Sigmoid colon (tissue), 6 donors: ENCODE measurements at regions not wholly inside any gene's neighbourhood (a gene's known extent, or its start where the extent isn't known, plus 50 kb on each side); places are given as distances from the start of the nearest gene placed in this dataset.

Experiments
- DNase-seq: peaks from one replicate; pipeline ENCODE4 v3.0.0-alpha.2; 2019
- H3K27ac ChIP-seq, 4 donors: fragments of 200-600 bp; sonication (generic); one replicate each; pipeline ENCODE4 v1.5.1; 2016 to 2019; ENCODE audit warnings: mild to moderate bottlenecking in 1 of 4
- H3K27me3 ChIP-seq, 3 donors: fragments of 200-600 bp; sonication (generic); one replicate each; pipeline ENCODE4 v1.5.1; 2019; ENCODE audit warnings: mild to moderate bottlenecking in 1 of 3
- H3K36me3 ChIP-seq, 4 donors: fragments of 200-600 bp; sonication (generic); one replicate each; pipeline ENCODE4 v1.5.1; 2016 to 2019
- H3K4me1 ChIP-seq, 4 donors: fragments of 200-600 bp; sonication (generic); one replicate each; pipeline ENCODE4 v1.5.1; 2017 to 2019
- H3K4me3 ChIP-seq, 4 donors: fragments of 200-600 bp; sonication (generic); one replicate each; pipeline ENCODE4 v1.5.1; 2017 to 2019; ENCODE audit warnings: mild to moderate bottlenecking in 2 of 4, moderate library complexity in 1 of 4
- H3K9me3 ChIP-seq, 4 donors: fragments of 200-600 bp in 3 of 4; sonication (generic) in 3 of 4; one replicate each; pipeline versions ENCODE4 v1.5.1 to v1.6.1; 2013 to 2019
- CTCF ChIP-seq, 4 experiments: fragments of 450-650 bp in 3 of 4; fragments of 200-600 bp in 1 of 4; IDR thresholded peaks; one replicate each; pipeline ENCODE4 v1.5.1; 2016 to 2019; ENCODE audit warnings: antibody characterized with exemption in 4 of 4, mild to moderate bottlenecking in 3 of 4, moderate library complexity in 2 of 4
- EP300 ChIP-seq, 4 donors: sonication (generic); formaldehyde crosslinking; IDR thresholded peaks; one replicate each; pipeline ENCODE4 v1.6.1; 2017; ENCODE audit warnings: antibody characterized with exemption in 4 of 4
- POLR2A ChIP-seq, 2 donors: fragments of 450-650 bp; IDR thresholded peaks; one replicate each; pipeline ENCODE4 v1.6.1; 2016; ENCODE audit warnings: antibody characterized with exemption in 2 of 2, mild to moderate bottlenecking in 2 of 2, moderate library complexity in 2 of 2
- POLR2AphosphoS5 ChIP-seq, 4 donors: sonication (generic); formaldehyde crosslinking; IDR thresholded peaks; one replicate each; pipeline ENCODE4 v1.6.1; 2017; ENCODE audit warnings: antibody characterized with exemption in 4 of 4
- WGBS, 2 donors: extraction: QIAGEN DNeasy Blood & Tissue Kit; methylation state at CpG; one replicate each; pipeline ENCODE4 v1.1.7; 2013; 5-methylcytosine and 5-hydroxymethylcytosine counted together
- intact Hi-C: fragments of 100-400 bp; cut with DNase I; formaldehyde crosslinking; loops from one replicate; pipeline ENCODE4 v1.15.1; 2023
- donor health status: healthy with polysubstance abuse.
- donor health status: healthy.

DNA sequence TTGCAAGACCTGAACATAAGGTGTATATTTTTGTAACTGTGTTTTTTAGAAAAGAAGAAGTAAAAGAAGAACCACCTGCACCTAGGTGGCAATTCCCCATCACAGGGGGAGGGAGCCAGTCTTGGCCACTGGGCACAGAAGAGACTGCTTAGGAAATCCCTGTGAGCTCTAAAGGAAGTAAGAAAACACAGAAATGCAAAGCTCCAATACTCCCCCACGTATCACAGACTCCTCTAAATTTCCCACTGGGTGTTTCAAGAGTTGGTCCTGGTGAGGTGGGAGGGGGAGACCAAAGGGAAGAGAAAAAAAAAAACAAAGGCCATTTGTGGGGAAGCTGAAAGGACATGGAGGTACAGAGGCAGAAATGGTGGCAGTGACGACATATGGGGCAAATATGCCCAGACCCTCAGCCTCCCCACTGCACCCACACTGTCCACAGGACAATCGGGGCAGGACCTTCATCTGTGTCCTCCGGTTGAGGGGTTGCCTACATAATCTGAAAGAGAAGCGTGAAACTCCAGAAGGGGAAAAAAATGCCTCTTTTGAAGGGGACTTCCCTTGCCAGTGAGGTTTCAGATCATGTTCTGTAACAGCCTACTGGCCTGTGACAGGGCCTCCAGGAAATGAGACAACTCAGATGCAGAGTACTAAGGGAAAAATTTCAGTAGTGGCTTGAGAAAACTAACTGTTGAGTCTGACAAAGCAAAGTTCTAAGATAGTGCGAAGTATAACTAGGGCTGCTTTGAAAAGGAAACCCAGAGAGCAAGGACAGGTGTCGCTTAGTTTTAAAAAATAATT lies 226.2 kb upstream of the MARCKS start:
- no peak overlapping the region for H3K4me3 ChIP-seq

DNA sequence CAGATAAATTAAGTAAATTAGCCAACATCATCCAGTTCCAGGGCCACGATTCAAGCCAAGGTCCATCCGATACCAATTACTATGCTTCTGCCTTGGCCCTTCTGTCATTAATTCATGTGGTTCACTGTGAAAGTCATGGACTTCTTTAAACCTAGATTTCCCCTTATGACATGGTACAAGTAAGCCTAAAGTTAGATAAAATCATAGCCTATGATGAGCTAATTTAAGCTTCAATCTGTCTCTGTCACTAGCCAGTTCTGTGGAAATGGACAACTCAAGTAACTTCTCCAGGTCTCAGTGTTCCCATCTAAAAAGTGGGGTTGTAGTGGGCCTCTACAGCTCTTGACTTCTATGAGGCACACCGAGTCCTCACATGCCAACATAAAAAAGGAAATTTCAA lies 225.5 kb upstream of the MARCKS start:
- H3K4me3 ChIP-seq, result no peak overlapping the region
- H3K27me3 ChIP-seq, result no peaks in the 10 kb centered on the region
- peaks cover 2 to 55% (median 44%) of the 10 kb centered on the region in 4 donors for H3K4me1 ChIP-seq
- H3K36me3 ChIP-seq, result no peaks in the 10 kb centered on the region
- DNase-seq, result no peak
- 72 to 85% methylated on average over 3 of the region's 3 CpGs for WGBS, 2 donors
- TF ChIP-seq POLR2A (IDR thresholded peaks at IDR 0.05) (no peak), EP300 (IDR thresholded peaks at IDR 0.05) (no peak), CTCF (IDR thresholded peaks at IDR 0.05) (no peak), POLR2AphosphoS5 (IDR thresholded peaks at IDR 0.05) (no peak)
- intact Hi-C loops, result loop anchor here (5.0 kb wide), 1 partner anchor 34 kb away; no protein-coding TSS in a partner anchor
- H3K27ac ChIP-seq, result peak overlapping the region; percentile 41 to 62 (median 48)
- no peaks in the 10 kb centered on the region for H3K9me3 ChIP-seq

More for the DNA sequence above, 226.2 kb upstream of the MARCKS start:
- H3K36me3 ChIP-seq, result no peaks in the 10 kb centered on the region
- intact Hi-C loops, result loop anchor here (5.0 kb wide), 1 partner anchor 34 kb away; no protein-coding TSS in a partner anchor
- WGBS, 2 donors, result 52 to 76% methylated on average over 7 of the region's 7 CpGs
- H3K9me3 ChIP-seq, result no peaks in the 10 kb centered on the region
- peak overlapping the region; percentile 41 to 62 (median 48) for H3K27ac ChIP-seq
- H3K4me1 ChIP-seq, result peaks cover 2 to 48% (median 40%) of the 10 kb centered on the region in 4 donors
- TF ChIP-seq CTCF (IDR thresholded peaks at IDR 0.05) (no peak), POLR2AphosphoS5 (IDR thresholded peaks at IDR 0.05) (no peak), POLR2A (IDR thresholded peaks at IDR 0.05) (no peak), EP300 (IDR thresholded peaks at IDR 0.05) (no peak)
- no peaks in the 10 kb centered on the region for H3K27me3 ChIP-seq
- no peak for DNase-seq

GRCh38 chr6:113632220-113632864 lies 224.8 kb upstream of the MARCKS start:
- Histone ChIP-seq H3K27me3 (no peaks in the 10 kb centered on the region), H3K9me3 (no peaks in the 10 kb centered on the region), H3K27ac (peak overlapping the region; percentile 41 to 62 (median 48)), H3K4me3 (peak overlapping the region in 3 of 4 donors; percentile 24 to 28 (median 28)), H3K4me1 (peaks cover 2 to 56% (median 45%) of the 10 kb centered on the region in 4 donors), H3K36me3 (no peaks in the 10 kb centered on the region)
- 3 to 25% methylated on average over 8 of the region's 8 CpGs for WGBS, 2 donors
- TF ChIP-seq POLR2AphosphoS5 (IDR thresholded peaks at IDR 0.05) (peak in 1 of 4 donors; percentile 25), EP300 (IDR thresholded peaks at IDR 0.05) (no peak)
- intact Hi-C loops, result loop anchor here (5.0 kb wide), 1 partner anchor 35 kb away; no protein-coding TSS in a partner anchor
- no peak for DNase-seq

DNA sequence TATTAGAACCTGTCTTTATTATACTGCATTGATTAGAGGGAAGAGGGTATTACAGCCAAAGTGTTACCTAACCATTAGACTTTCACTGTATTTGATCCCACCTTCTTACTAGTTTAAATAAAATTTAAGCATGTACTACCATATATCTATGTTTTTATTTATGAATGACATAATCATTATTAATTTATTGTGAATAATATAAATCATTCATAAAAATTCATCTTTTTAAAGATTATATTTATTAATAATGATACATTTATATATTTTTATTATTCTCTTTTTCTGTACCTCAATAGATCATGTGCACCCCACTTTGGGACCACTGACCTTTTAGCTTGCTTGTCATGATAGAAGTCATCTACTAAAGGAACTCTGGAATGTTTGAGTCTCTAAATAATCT lies 223.5 kb upstream of the MARCKS start:
- no peak overlapping the region for H3K27ac ChIP-seq
- peaks cover 2 to 56% (median 45%) of the 10 kb centered on the region in 4 donors for H3K4me1 ChIP-seq
- no peak overlapping the region for H3K4me3 ChIP-seq
- no peaks in the 10 kb centered on the region for H3K36me3 ChIP-seq
- no peak for DNase-seq
- H3K27me3 ChIP-seq, result no peaks in the 10 kb centered on the region
- intact Hi-C loops, result loop anchor here (5.0 kb wide), 1 partner anchor 36 kb away; no protein-coding TSS in a partner anchor
- H3K9me3 ChIP-seq, result no peaks in the 10 kb centered on the region
- TF ChIP-seq EP300 (IDR thresholded peaks at IDR 0.05) (no peak), POLR2AphosphoS5 (IDR thresholded peaks at IDR 0.05) (no peak), POLR2A (IDR thresholded peaks at IDR 0.05) (no peak), CTCF (IDR thresholded peaks at IDR 0.05) (no peak)
